ENCODE measurements at regions not wholly inside any gene's neighbourhood (a gene's known extent, or its start where the extent isn't known, plus 50 kb on each side); places are given as distances from the start of the nearest gene placed in this dataset.

- no peaks in the 10 kb centered on the region for H3K36me3 ChIP-seq (ENCODE audit: control insufficient read depth, insufficient read depth, low read length)
- no peak overlapping the region for H3K4me3 ChIP-seq (ENCODE audit: low read length)
- H3K9me3 ChIP-seq (ENCODE audit: control insufficient read depth, low read length), result no peaks in the 10 kb centered on the region
- peaks cover 9% of the 10 kb centered on the region for H3K4me1 ChIP-seq (ENCODE audit: control insufficient read depth, insufficient read depth, low read length)
- no peak overlapping the region for H3K9ac ChIP-seq (ENCODE audit: low read length)
- H3K27me3 ChIP-seq (ENCODE audit: control insufficient read depth, insufficient read depth, low read length), result no peaks in the 10 kb centered on the region
These were observed 74.9 kb upstream of the EIF5 start for GRCh38 chr14:103259184-103259583.

- peak overlapping the region; percentile 73 for H3K9ac ChIP-seq (ENCODE audit: low read length)
- H3K4me3 ChIP-seq (ENCODE audit: low read length), result peak overlapping the region; percentile 44
- no peaks in the 10 kb centered on the region for H3K27me3 ChIP-seq (ENCODE audit: control insufficient read depth, insufficient read depth, low read length)
- H3K36me3 ChIP-seq (ENCODE audit: control insufficient read depth, insufficient read depth, low read length), result no peaks in the 10 kb centered on the region
- H3K4me1 ChIP-seq (ENCODE audit: control insufficient read depth, insufficient read depth, low read length), result peaks cover 9% of the 10 kb centered on the region
- no peaks in the 10 kb centered on the region for H3K9me3 ChIP-seq (ENCODE audit: control insufficient read depth, low read length)
These were observed 74.0 kb upstream of the EIF5 start for GRCh38 chr14:103259801-103260628.

GRCh38 chr14:103260629-103261124, 73.4 kb upstream of the EIF5 start:
- Histone ChIP-seq H3K36me3 (ENCODE audit: control insufficient read depth, insufficient read depth, low read length) (no peaks in the 10 kb centered on the region), H3K4me3 (ENCODE audit: low read length) (peak overlapping the region; percentile 44), H3K4me1 (ENCODE audit: control insufficient read depth, insufficient read depth, low read length) (peaks cover 7% of the 10 kb centered on the region), H3K9ac (ENCODE audit: low read length) (peak overlapping the region; percentile 73), H3K9me3 (ENCODE audit: control insufficient read depth, low read length) (no peaks in the 10 kb centered on the region), H3K27me3 (ENCODE audit: control insufficient read depth, insufficient read depth, low read length) (no peaks in the 10 kb centered on the region)

GRCh38 chr14:103267226-103267910, 66.7 kb upstream of the EIF5 start:
- H3K36me3 ChIP-seq (ENCODE audit: control insufficient read depth, insufficient read depth, low read length), result no peaks in the 10 kb centered on the region
- H3K4me3 ChIP-seq (ENCODE audit: low read length), result no peak overlapping the region
- peaks cover under 1% of the 10 kb centered on the region for H3K27me3 ChIP-seq (ENCODE audit: control insufficient read depth, insufficient read depth, low read length)
- no peaks in the 10 kb centered on the region for H3K9me3 ChIP-seq (ENCODE audit: control insufficient read depth, low read length)
- peaks cover 4% of the 10 kb centered on the region for H3K4me1 ChIP-seq (ENCODE audit: control insufficient read depth, insufficient read depth, low read length)
- H3K9ac ChIP-seq (ENCODE audit: low read length), result no peak overlapping the region

GRCh38 chr14:103271189-103271588, 62.8 kb upstream of the EIF5 start:
- no peaks in the 10 kb centered on the region for H3K9me3 ChIP-seq (ENCODE audit: control insufficient read depth, low read length)
- H3K4me1 ChIP-seq (ENCODE audit: control insufficient read depth, insufficient read depth, low read length), result peaks cover 12% of the 10 kb centered on the region
- H3K36me3 ChIP-seq (ENCODE audit: control insufficient read depth, insufficient read depth, low read length), result no peaks in the 10 kb centered on the region
- peaks cover 18% of the 10 kb centered on the region for H3K27me3 ChIP-seq (ENCODE audit: control insufficient read depth, insufficient read depth, low read length)
- H3K9ac ChIP-seq (ENCODE audit: low read length), result no peak overlapping the region
- no peak overlapping the region for H3K4me3 ChIP-seq (ENCODE audit: low read length)

GRCh38 chr14:103273145-103273744, 60.8 kb upstream of the EIF5 start:
- peak overlapping the region; percentile 65 for H3K9ac ChIP-seq (ENCODE audit: low read length)
- peaks cover 11% of the 10 kb centered on the region for H3K4me1 ChIP-seq (ENCODE audit: control insufficient read depth, insufficient read depth, low read length)
- H3K9me3 ChIP-seq (ENCODE audit: control insufficient read depth, low read length), result no peaks in the 10 kb centered on the region
- H3K4me3 ChIP-seq (ENCODE audit: low read length), result no peak overlapping the region
- no peaks in the 10 kb centered on the region for H3K36me3 ChIP-seq (ENCODE audit: control insufficient read depth, insufficient read depth, low read length)
- H3K27me3 ChIP-seq (ENCODE audit: control insufficient read depth, insufficient read depth, low read length), result peaks cover 24% of the 10 kb centered on the region

- Histone ChIP-seq H3K9me3 (ENCODE audit: control insufficient read depth, low read length) (no peaks in the 10 kb centered on the region), H3K4me3 (ENCODE audit: low read length) (no peak overlapping the region), H3K27me3 (ENCODE audit: control insufficient read depth, insufficient read depth, low read length) (peaks cover 26% of the 10 kb centered on the region), H3K4me1 (ENCODE audit: control insufficient read depth, insufficient read depth, low read length) (peaks cover 15% of the 10 kb centered on the region), H3K9ac (ENCODE audit: low read length) (peak overlapping the region; percentile 65), H3K36me3 (ENCODE audit: control insufficient read depth, insufficient read depth, low read length) (no peaks in the 10 kb centered on the region)
These were observed 60.1 kb upstream of the EIF5 start for GRCh38 chr14:103273745-103274615.

- Histone ChIP-seq H3K4me1 (ENCODE audit: control insufficient read depth, insufficient read depth, low read length) (peaks cover 15% of the 10 kb centered on the region), H3K4me3 (ENCODE audit: low read length) (no peak overlapping the region), H3K9ac (ENCODE audit: low read length) (no peak overlapping the region), H3K36me3 (ENCODE audit: control insufficient read depth, insufficient read depth, low read length) (no peaks in the 10 kb centered on the region), H3K27me3 (ENCODE audit: control insufficient read depth, insufficient read depth, low read length) (peaks cover 33% of the 10 kb centered on the region), H3K9me3 (ENCODE audit: control insufficient read depth, low read length) (no peaks in the 10 kb centered on the region)
These were observed 59.0 kb upstream of the EIF5 start for GRCh38 chr14:103275000-103275399.

GRCh38 chr14:103277931-103278330, 56.1 kb upstream of the EIF5 start:
- Histone ChIP-seq H3K36me3 (ENCODE audit: control insufficient read depth, insufficient read depth, low read length) (no peaks in the 10 kb centered on the region), H3K9me3 (ENCODE audit: control insufficient read depth, low read length) (no peaks in the 10 kb centered on the region), H3K4me1 (ENCODE audit: control insufficient read depth, insufficient read depth, low read length) (peaks cover 15% of the 10 kb centered on the region), H3K9ac (ENCODE audit: low read length) (no peak overlapping the region), H3K27me3 (ENCODE audit: control insufficient read depth, insufficient read depth, low read length) (peaks cover 29% of the 10 kb centered on the region), H3K4me3 (ENCODE audit: low read length) (no peak overlapping the region)

GRCh38 chr14:103279142-103280025, 54.7 kb upstream of the EIF5 start:
- Histone ChIP-seq H3K9ac (ENCODE audit: low read length) (no peak overlapping the region), H3K9me3 (ENCODE audit: control insufficient read depth, low read length) (no peaks in the 10 kb centered on the region), H3K4me1 (ENCODE audit: control insufficient read depth, insufficient read depth, low read length) (peaks cover 7% of the 10 kb centered on the region), H3K36me3 (ENCODE audit: control insufficient read depth, insufficient read depth, low read length) (no peaks in the 10 kb centered on the region), H3K27me3 (ENCODE audit: control insufficient read depth, insufficient read depth, low read length) (peaks cover 18% of the 10 kb centered on the region), H3K4me3 (ENCODE audit: low read length) (no peak overlapping the region)

Measured in mucosa of stomach (tissue), 1 donor.